Activated naive CD4-positive, alpha-beta T cell treated with anti-CD3 and anti-CD28 coated beads for 36 hours (primary cell): ENCODE measurements at regions not wholly inside any gene's neighbourhood (a gene's known extent, or its start where the extent isn't known, plus 50 kb on each side); places are given as distances from the start of the nearest gene placed in this dataset.
A peak's percentile ranks its signal among the peaks of the same experiment; 100 is the strongest.

ENCODE experiments used
- CTCF ChIA-PET: fragments of 350-600 bp; sonication (Branson Sonifier 250); formaldehyde crosslinking; loops from one replicate; lab custom pipeline; 2021; ENCODE audit warnings: antibody characterized with exemption; lab: Charles Lee
- DNase-seq: peaks from one replicate; pipeline ENCODE4 v3.0.0-alpha.2; 2020
- H3K27ac Mint-ChIP-seq: one replicate; pipeline ENCODE4 v1.8.0; 2021; ENCODE audit warnings: mild to moderate bottlenecking, mixed read lengths
- H3K27me3 Mint-ChIP-seq: one replicate; pipeline ENCODE4 v1.8.0; 2021; ENCODE audit warnings: low read depth, mixed read lengths
- H3K36me3 Mint-ChIP-seq: one replicate; pipeline ENCODE4 v1.8.0; 2021; ENCODE audit warnings: low read depth, mixed read lengths
- H3K4me1 Mint-ChIP-seq: one replicate; pipeline ENCODE4 v1.8.0; 2021; ENCODE audit warnings: low read depth, mixed read lengths
- H3K4me3 Mint-ChIP-seq: one replicate; pipeline ENCODE4 v1.8.0; 2021; ENCODE audit warnings: mild to moderate bottlenecking, moderate library complexity, mixed read lengths
- H3K9me3 Mint-ChIP-seq: one replicate; pipeline ENCODE4 v1.8.0; 2021; ENCODE audit warnings: mixed read lengths
- intact Hi-C: fragments of 100-400 bp; cut with micrococcal nuclease; formaldehyde crosslinking; loops from one replicate; pipeline ENCODE4 v1.15.1; 2023

DNA sequence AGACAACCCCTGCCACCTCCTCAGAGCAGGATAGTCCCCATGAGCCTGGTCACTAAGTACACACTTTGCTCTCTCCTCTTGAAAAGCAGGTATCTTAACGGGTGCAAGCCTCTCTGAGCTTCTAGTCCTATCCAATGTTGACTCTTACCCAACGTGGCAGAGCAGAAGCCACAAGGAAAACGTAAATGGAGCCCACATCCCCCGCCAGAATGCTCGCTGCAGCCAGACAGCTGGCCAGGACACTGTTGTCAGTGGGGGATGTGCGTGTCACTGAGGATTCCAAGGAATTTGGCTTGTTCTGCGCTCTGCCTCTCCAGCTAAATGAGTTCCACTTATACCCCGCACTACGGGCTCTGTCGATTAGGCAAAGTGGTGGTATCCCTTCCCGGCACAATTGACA, 67.8 kb upstream of the IGF1R start:
- H3K4me1 Mint-ChIP-seq = peaks cover 5% of the 10 kb centered on the region
- H3K9me3 Mint-ChIP-seq = peaks cover 4% of the 10 kb centered on the region
- intact Hi-C loops = loop anchor here (5.0 kb wide), 1 partner anchor 67 kb away; the partner anchor contains the start of gene IGF1R
- H3K4me3 Mint-ChIP-seq = no peak overlapping the region
- no peak for DNase-seq
- H3K27ac Mint-ChIP-seq = no peak overlapping the region
- H3K36me3 Mint-ChIP-seq = peaks cover 2% of the 10 kb centered on the region
- CTCF ChIA-PET = interaction anchor here (0.5 to 1.0 kb wide), 2 partner anchors 12 to 52 kb away, joined by 3 to 4 read pairs; no protein-coding TSS in a partner anchor
- peaks cover 28% of the 10 kb centered on the region for H3K27me3 Mint-ChIP-seq

DNA sequence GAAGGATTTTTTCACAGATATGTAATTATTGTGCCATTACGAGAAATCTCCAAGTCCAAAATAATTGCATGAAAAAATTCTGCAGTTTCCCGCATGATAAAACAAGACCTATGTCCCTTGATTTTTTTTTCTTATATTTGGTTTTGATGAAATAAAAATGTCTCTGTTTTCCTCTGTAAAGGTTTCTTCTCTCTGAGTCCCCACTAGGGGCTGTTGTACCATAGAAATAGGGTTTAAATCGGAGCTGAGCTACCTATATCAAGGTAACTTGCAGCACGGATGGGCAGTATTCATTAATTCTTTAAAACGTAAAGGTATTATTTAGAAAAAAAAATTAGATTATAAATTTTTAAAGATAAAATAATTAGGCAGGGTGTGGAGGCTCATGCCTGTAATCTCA, 66.6 kb upstream of the IGF1R start:
- intact Hi-C loops = loop anchor here (5.0 kb wide), 1 partner anchor 66 kb away; the partner anchor contains the start of gene IGF1R
- H3K4me1 Mint-ChIP-seq = peaks cover 12% of the 10 kb centered on the region
- peaks cover 4% of the 10 kb centered on the region for H3K9me3 Mint-ChIP-seq
- H3K27ac Mint-ChIP-seq = no peak overlapping the region
- no peak overlapping the region for H3K4me3 Mint-ChIP-seq
- H3K27me3 Mint-ChIP-seq = peaks cover 31% of the 10 kb centered on the region
- peaks cover 2% of the 10 kb centered on the region for H3K36me3 Mint-ChIP-seq
- no peak for DNase-seq
- CTCF ChIA-PET = interaction anchor here (1.1 to 1.7 kb wide), 3 partner anchors 58 to 330 kb away, joined by 3 to 7 read pairs (median 3); no protein-coding TSS in a partner anchor

DNA sequence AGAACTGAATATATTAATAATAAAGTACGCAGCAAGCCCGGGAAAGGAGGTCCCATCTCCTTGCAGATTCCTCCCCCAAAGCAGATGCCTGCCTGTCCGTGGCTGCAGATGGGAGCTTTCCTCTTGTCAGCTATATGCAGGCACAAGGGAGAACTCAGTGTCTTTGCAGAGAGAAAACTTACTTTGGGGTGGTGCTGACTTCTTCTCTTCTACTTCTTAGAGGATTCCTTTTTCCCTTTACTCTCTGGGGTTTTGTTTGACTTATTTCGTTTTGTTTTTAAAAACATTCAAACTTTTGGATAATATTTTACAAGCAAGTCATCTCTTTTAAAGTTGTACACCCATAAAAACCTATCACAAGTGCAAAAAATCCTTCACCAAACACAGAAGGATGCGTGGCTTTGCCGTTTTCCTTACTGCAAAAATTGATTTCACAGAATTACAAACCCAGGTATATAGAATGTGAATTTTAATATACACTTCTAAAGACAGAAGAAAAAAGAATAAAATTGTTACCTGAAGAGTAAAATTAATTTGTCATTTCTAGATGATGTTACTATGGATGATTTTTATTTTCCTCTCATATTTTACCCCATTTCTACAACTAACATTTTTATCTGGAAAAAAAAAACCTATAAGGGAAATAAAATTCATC, 65.3 kb upstream of the IGF1R start:
- Mint-ChIP-seq H3K36me3 (peaks cover 2% of the 10 kb centered on the region), H3K4me3 (no peak overlapping the region), H3K4me1 (peaks cover 14% of the 10 kb centered on the region), H3K27me3 (peaks cover 31% of the 10 kb centered on the region), H3K27ac (no peak overlapping the region), H3K9me3 (peaks cover 4% of the 10 kb centered on the region)
- intact Hi-C loops = loop anchor here (5.0 kb wide), 1 partner anchor 64 kb away; the partner anchor contains the start of gene IGF1R
- CTCF ChIA-PET = interaction anchor here (1.1 to 1.7 kb wide), 2 partner anchors 59 to 76 kb away, joined by 3 to 7 read pairs; no protein-coding TSS in a partner anchor
- no peak for DNase-seq

DNA sequence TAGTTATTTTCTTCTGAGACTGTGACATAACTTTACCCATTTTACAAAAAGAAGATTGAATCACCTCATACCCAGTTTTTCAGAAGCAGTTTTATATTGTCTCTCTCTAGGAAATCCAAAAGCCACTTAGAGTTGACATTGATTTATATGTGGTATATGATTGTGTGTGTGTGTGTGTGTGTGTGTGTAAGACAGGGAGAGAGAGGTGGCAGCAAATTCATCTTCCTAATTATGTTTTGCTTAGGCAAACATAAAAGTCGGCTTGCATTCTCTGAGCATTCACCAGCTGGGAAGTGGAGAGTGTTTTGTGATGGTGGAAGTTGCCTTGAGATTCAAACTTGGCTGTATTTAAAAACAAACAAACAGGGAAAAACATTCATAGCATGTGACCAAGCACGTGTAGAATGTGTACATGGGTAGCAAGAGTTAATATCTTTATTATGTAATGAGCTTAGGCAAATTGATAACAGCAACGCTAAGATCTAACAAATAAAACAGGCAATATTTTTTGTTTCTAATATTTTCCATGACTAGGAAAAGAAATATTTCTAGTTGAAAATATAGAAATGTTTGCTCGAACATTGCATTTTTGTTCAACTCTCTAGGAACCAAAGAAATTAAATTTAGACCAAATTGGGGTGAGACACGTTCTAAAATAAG, 64.4 kb upstream of the IGF1R start:
- H3K36me3 Mint-ChIP-seq = no peaks in the 10 kb centered on the region
- CTCF ChIA-PET = no interaction called here
- DNase-seq = no peak
- no peak overlapping the region for H3K4me3 Mint-ChIP-seq
- H3K4me1 Mint-ChIP-seq = peaks cover 14% of the 10 kb centered on the region
- H3K9me3 Mint-ChIP-seq = no peaks in the 10 kb centered on the region
- no peak overlapping the region for H3K27ac Mint-ChIP-seq
- H3K27me3 Mint-ChIP-seq = peaks cover 27% of the 10 kb centered on the region
- intact Hi-C loops = loop anchor here (5.0 kb wide), 1 partner anchor 63 kb away; the partner anchor contains the start of gene IGF1R

DNA sequence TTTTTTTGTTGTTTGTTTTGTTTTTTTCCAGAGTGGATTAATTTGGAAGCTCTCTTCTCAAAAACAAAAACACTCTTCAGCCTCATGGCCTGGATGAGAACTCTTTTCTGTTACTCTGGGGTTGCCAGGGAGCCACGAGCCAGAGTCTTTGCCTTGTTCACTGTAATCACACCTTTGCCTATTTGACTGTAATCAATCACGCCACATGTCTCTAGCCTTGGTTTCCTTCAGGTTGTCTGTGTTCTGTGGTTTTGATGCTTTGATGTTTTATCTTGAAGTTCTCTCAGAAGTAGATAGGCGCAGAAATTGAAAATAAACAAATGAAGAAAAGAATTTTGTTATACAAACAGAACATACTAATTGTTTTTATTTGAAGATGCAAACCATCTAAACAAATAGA, 62.3 kb upstream of the IGF1R start:
- Mint-ChIP-seq H3K4me3 (no peak overlapping the region), H3K9me3 (no peaks in the 10 kb centered on the region), H3K36me3 (no peaks in the 10 kb centered on the region), H3K27ac (no peak overlapping the region), H3K27me3 (peaks cover 15% of the 10 kb centered on the region), H3K4me1 (peaks cover 14% of the 10 kb centered on the region)
- CTCF ChIA-PET = interaction anchor here (0.9 to 2.1 kb wide), 3 partner anchors 12 to 68 kb away, joined by 3 to 5 read pairs (median 3); no protein-coding TSS in a partner anchor
- intact Hi-C loops = no loop called here
- peak; percentile 41 for DNase-seq

DNA sequence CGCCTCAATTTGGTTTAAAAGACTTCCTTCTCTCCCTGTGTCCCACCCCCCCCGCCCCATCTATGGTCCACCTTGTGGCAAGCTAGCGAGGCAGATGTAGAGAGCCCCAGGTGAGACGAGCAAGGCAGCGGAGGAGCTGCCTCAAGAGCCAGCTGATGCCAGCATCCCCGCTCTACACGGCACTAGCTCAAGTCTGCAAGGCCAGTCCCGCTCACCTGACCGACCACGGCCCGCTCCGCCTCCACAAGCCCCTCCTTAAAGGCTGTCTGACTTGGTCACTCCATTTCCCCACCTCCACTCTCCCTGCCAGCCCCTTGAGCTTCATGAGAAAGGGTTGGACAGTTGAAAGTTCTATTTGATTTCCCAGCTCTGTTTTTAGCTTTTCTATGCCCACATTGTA, 56.2 kb upstream of the IGF1R start:
- no peak overlapping the region for H3K4me3 Mint-ChIP-seq
- H3K9me3 Mint-ChIP-seq = no peaks in the 10 kb centered on the region
- no peak for DNase-seq
- no peaks in the 10 kb centered on the region for H3K27me3 Mint-ChIP-seq
- CTCF ChIA-PET = no interaction called here
- H3K4me1 Mint-ChIP-seq = no peaks in the 10 kb centered on the region
- H3K36me3 Mint-ChIP-seq = no peaks in the 10 kb centered on the region
- intact Hi-C loops = no loop called here
- H3K27ac Mint-ChIP-seq = no peak overlapping the region

DNA sequence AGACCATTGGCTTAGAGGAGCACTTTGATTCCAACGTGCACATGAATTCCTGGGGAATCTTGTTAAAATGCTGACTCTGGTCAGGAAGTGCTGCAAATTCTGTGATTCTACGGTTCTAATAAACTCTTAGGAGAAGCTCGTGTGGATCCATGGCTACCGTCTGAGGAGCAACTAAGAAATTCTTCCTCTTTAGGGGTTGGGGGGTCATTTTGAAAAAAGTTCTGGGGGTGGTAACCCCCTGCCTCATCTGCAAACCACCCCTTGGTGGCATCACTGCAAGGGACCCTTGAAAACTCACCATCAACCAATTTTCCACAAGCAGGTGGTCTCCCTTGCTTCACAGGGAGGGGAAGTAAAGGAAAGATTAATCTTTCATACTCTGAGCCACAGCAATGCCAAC, 52.2 kb upstream of the IGF1R start:
- Mint-ChIP-seq H3K27me3 (no peaks in the 10 kb centered on the region), H3K4me1 (peaks cover 20% of the 10 kb centered on the region), H3K4me3 (no peak overlapping the region), H3K9me3 (no peaks in the 10 kb centered on the region), H3K27ac (no peak overlapping the region), H3K36me3 (no peaks in the 10 kb centered on the region)
- CTCF ChIA-PET = interaction anchor here (0.6 kb wide), 1 partner anchor 144 kb away, joined by 3 read pairs; no protein-coding TSS in a partner anchor
- DNase-seq = no peak
- intact Hi-C loops = no loop called here

DNA sequence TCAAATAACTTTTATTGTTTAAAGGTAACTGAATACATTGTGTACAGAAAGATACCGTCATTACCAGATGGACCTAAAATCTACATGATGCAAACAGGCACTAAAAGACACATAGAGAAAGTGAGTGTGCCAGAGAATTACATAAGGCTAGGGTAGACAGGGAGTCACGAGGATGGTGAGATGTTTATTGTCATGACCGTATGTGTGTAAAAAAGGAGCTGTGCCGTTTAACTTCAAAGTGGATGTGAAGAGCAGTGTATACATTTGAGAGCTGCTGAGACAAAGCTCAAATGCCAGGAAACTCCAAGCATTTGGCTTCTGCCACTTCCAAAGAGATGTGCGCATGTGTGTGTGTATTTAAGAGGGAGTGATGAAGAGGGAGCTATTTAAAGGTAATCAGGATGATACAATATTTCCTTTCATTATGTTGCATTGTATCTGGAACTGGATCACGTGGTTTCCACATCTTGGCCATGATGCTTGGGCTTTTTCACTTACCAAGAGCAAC, 51.4 kb upstream of the IGF1R start:
- intact Hi-C loops = no loop called here
- peaks cover 20% of the 10 kb centered on the region for H3K4me1 Mint-ChIP-seq
- H3K9me3 Mint-ChIP-seq = no peaks in the 10 kb centered on the region
- CTCF ChIA-PET = interaction anchor here (0.8 kb wide), 1 partner anchor 254 kb away, joined by 3 read pairs; no protein-coding TSS in a partner anchor
- H3K27ac Mint-ChIP-seq = no peak overlapping the region
- H3K4me3 Mint-ChIP-seq = no peak overlapping the region
- no peaks in the 10 kb centered on the region for H3K36me3 Mint-ChIP-seq
- H3K27me3 Mint-ChIP-seq = no peaks in the 10 kb centered on the region
- DNase-seq = no peak

DNA sequence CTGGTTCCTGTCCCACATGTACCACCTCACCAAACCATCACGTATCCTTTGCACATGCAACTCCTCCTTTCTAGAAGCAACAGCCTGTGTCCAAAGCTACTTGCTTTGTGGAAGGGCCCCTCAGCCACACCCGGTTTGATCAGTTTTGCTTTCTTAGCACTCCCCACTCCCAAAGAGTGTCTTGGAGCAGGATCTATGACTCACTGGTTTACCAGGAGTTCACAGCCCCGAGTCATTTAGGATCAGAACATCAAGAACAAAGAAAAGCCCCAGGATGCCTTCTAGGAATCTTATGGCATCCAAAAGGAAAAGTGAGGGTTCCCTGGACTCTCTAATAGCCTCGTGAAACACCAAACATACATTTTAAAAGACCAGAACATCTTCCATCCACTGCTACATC, 50.7 kb upstream of the IGF1R start:
- intact Hi-C loops = no loop called here
- H3K4me1 Mint-ChIP-seq = peaks cover 20% of the 10 kb centered on the region
- no peak overlapping the region for H3K4me3 Mint-ChIP-seq
- no peak overlapping the region for H3K27ac Mint-ChIP-seq
- no peaks in the 10 kb centered on the region for H3K27me3 Mint-ChIP-seq
- H3K9me3 Mint-ChIP-seq = no peaks in the 10 kb centered on the region
- H3K36me3 Mint-ChIP-seq = no peaks in the 10 kb centered on the region
- CTCF ChIA-PET = interaction anchor here (0.7 kb wide), 1 partner anchor 11 kb away, joined by 5 read pairs; no protein-coding TSS in a partner anchor
- DNase-seq = no peak
